Limb (tissue), 2 donors: ENCODE measurements at regions not wholly inside any gene's neighbourhood (a gene's known extent, or its start where the extent isn't known, plus 50 kb on each side); places are given as distances from the start of the nearest gene placed in this dataset.
A peak's percentile ranks its signal among the peaks of the same experiment; 100 is the strongest.
"Not testable (repeated sequence)": the region's sequence is repeated elsewhere in the genome, so short reads cannot be mapped to it uniquely, and the experiment has no call there.

Source experiments
- DNase-seq, 2 donors: peaks; one replicate each; pipeline ENCODE4 v3.0.0-alpha.2; 2016; ENCODE audit errors: extremely low spot score in 2 of 2

DNA sequence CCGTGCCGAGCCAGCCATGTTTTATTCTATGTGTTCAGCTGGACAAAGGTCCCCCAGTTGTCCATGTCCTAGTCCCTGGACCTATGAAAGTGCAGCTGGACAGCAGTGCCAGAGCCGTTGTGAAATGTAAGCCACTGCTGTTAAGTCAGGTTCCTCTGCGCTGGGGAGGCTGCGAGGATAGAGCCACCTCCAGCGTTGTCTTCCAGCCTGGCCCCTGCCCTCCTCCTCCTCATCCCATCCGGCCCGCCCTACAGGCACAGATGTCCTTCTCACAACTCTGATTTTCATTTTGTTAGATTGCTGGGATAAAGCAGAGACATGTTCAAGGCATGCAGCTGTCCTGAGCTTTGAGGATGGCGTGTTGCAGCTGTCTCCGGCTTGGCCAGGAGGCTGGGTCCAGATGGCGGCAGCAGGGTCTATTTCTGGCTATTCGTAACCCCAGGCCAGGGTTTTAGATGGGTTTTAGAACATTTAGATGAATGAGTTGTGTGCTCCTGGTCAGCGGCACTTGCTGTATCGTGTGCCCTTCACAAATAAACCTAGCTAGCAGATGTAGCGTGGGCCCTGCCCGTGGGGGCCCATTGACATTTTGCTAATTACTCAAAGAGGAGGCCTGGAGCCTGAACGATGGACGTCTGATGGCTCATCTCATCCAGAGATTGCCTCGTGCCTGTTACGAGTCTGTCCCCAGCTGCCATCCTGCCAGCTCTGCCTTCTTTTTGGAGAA lies 185.7 kb downstream of the LAT start:
- DNase-seq: peak in 1 of 2 donors; percentile 56

DNA sequence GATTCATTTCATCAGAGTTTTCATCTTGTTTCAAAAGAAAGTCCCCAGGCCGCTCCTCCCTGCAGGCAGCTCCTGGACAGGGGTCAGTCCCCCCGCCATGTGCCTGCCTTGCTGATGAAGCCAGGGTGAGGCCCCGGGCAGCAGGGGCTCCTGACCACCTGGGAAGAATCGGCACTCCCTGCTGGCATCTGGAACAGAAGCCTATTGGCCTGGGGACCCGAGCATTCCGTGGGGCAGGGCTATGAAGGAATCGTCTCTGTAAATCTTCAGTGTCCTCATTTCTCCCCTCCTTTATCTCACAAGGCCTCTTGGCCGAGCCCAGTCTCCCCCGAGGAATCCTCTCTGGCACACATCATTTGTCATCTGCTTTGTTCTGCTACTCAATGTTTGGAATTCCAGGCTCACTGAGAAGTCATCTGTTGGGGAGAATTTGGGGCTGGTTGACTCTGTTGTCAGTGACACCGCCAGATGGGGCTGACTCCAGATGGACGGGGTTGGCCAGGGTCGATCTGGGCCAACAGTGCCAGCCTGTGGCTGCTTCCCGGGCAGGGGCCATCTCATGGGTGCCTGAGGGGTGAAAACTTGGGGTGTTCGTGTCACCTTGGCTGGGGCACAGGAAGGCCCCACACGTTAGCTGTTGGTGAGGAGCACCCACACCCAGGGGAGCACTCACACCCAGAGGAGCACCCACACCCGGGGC lies 184.6 kb downstream of the LAT start:
- DNase-seq: not testable (repeated sequence)

DNA sequence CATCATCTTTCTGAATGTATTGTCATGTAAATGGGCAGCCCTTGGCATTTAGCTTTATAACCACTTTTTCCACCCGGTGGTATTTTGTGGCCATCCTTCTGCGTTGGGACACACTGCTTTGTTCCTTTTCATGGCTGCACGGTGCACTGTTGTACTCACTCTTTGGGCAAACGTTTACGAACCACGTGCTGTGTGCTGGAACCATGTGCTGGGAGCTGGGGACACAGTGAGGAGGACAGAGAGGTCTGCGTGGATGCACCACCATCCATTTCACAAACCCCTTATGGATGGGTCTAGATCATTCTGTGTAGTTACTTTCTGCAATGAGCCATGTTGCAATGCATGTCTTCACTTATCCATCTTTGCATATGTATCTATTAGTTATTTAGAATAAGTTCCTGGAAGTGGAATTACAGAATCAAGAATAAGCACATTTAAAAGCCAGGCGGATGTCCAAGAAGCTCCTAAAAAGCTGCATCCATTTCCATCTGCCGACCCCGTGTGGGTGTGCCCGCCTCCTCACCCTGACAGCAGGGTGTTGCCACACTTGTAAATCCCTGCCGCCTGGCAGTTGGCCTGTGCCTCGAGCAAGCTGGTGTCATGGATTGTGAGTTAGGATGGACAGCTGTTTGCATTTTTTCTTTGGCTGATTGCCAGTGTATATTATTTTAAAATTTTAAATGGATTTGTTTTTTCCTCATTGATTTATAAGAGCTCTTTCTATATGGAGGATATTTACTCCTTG lies 183.8 kb downstream of the LAT start:
- DNase-seq: not testable (repeated sequence)

DNA sequence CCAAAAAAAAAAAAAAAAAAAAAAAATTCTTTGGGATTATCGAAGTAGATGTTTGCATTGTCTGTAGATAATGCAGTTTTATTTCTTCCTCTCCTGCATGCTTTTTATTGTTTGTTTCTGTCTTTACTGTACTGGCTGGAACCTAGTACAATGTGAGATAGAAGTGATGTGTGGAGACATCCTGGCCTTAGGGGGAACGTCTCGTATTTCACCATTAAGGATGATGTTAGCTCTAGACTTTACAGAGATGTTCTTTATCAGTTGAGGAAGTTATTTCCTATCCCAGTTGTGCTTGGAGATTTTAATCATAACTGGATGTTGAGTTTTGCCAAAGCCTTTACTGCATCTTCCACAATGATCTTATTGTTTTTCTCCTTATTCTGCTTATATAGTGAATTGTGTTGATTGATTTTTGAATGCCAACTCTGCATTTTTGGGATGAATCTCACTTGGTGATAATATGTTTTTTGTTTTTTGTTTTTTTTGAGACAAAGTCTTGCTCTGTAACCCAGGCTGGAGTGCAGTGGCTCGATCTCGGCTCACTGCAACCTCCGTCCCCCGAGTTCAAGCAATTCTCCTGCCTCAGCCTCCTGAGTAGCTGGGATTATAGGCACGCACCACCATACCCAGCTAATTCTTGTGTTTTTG lies 179.7 kb downstream of the LAT start:
- not testable (repeated sequence) for DNase-seq

DNA sequence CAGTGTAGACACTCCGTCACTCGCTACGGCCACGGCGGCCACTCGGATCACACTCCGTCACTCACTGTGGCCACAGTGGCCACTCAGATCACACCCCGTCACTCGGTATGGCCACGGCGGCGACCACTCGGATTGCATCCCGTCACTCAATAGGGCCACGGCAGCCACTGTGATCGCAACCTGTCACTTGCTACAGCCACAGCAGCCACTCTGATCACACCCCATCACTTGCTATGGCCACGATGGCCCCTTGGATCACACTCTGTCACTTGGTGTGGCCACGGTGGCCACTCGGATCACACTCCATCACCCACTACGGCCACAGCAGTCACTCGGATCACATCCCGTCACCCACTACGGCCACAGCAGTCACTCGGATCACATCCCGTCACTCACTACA lies 175.3 kb downstream of the LAT start:
- DNase-seq: not testable (repeated sequence)

DNA sequence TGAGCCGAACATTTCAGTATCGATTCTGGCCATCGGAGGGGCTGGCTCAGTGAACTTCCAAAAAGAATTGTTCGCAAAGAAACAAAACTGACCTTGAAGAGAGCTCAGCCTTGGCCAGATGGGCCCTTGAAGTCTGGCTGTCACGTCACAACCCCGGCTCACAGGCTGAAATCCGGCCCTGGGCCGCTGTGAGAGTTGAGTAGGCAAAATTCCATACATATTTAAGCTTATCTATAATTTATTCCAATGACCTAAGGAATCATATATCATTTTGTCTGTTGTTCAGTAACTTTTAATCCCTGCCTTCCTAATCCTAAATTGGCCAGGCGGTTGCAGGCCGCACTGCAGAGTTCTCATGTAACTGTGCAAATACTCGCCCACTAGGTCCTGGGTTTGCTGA lies 174.8 kb downstream of the LAT start:
- not testable (repeated sequence) for DNase-seq

DNA sequence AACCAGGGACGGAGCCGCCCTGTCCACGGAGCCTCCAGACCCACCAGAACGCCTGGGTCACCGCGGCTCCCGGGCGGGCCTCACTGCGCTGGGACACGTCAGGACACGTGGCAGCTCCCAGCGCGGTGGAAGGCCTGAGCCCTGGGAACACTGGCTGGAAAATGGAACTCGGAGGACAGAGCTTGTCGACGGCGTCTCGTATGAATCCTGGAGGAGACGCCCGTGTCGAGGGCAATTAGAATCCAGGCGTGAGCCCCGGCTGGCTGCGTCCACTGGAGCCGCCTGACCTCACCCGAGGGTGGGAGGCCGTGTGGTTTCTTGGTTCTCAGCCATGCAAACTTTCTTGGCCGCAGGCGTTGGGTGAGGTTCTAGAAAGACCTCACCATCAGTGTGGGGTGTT lies 173.9 kb downstream of the LAT start:
- DNase-seq: no peak

DNA sequence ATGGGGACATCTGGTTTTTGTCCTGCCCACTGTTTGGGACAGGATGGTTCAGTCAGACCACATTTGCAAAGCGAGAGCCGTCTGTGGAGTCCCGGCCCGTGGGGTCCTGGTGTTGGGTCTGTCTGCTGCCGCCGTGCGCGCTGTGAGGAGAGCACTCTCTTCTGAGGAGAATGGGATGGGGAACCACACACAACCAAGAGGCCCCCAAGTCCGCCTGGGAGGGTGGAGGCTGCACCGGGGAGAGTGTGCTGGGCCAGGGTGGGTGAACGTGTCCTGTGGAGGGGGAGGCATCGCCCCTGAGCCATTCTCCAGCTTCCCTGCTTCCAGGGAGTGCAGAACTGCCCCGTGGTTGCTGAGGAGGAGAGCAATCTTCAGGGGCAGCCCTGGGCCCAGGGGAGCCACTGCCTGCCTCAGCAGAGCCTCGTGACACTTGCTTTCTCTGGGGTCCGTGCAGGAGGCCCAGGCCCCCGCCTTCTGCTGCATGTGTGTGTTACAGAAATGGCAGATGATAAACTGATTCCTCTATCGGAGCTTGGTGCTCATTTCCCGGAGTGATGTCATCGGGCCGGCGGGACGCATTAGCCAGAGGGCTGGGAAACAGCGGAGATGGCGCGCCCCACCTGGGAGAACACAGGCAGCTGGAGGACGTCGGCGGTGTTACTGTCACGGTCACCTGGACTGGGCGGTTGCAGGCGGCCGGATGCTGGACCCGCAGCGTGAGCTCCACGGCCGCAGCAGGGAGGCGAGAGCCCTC lies 173.4 kb downstream of the LAT start:
- not testable (repeated sequence) for DNase-seq

DNA sequence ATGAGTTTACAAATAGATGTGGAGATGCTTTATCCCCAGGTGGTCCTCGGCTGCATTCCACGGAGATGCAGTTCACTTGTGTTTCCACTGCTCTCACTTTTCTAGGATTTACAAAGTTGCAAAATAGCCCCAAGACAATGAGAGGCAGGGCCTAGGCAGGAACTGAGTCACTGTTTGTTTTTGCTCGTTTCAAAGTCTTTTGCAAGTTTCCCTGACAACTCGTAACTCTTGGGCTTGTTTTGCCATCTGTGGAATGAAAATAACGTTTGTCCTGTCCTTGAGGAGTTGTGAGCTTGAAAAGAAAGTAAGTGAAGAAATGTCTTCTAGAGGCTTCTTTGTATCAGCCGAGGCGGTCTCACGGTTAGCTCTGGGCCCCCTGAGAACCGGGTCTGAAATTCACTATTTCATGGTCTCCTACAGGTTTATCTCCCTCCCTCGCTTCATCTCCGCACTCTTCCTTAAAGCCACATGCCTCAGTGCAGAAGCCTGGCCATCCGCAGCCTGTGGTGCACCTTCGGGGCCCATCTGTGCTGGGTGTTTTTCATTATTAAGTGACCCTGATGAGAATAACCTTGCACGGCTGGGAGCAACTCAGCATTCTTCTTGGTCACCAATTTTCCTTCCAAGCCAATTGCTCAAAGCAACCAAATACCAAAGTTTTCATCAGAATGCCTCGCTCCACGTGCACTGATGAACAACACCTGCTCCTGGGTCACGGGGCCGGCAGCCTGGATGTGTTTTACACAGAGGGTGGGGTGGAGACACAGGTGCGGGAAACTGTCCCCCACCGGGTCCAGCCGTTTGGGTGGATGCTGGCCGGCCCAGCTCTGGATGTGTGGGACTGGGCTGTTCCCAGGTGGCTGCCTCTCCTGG lies 172.4 kb downstream of the LAT start:
- DNase-seq: peak in 1 of 2 donors; percentile 60

DNA sequence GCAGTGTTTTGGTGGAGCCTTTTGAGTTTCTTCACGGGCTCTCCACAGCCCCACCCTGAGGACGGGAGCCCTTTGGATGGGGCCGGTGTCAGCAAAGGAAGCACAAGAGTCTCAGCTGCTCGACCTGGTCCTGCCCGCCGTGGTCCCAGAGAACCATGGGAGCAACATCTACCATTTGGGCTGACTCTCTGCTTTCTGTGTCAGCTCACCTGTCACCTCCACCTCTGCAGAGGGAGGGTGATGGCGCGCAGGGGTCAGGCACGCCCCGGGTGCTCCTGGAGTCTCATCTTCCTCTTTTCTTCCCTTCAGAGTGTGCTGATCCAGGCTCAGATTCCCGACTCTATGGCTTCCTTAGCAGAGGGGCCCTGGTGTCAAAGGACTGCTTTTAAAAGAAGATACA lies 171.7 kb downstream of the LAT start:
- no peak for DNase-seq

DNA sequence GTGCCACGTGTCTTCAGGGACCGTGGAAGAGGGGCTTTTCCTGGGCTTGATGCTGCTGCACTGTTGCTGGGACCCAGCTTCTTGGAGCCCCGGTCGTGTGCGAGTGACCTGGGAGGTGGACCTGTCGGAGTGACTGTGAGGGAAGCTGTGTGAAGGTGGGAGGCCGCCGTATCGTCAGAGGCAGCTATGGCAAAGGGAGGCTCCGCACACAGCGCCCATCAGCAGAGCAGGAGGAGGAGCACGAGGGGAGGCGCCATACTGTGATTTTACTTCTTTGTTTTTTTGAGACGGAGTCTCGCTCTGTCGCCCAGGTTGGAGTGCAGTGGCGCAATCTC lies 171.0 kb downstream of the LAT start:
- DNase-seq: not testable (repeated sequence)

DNA sequence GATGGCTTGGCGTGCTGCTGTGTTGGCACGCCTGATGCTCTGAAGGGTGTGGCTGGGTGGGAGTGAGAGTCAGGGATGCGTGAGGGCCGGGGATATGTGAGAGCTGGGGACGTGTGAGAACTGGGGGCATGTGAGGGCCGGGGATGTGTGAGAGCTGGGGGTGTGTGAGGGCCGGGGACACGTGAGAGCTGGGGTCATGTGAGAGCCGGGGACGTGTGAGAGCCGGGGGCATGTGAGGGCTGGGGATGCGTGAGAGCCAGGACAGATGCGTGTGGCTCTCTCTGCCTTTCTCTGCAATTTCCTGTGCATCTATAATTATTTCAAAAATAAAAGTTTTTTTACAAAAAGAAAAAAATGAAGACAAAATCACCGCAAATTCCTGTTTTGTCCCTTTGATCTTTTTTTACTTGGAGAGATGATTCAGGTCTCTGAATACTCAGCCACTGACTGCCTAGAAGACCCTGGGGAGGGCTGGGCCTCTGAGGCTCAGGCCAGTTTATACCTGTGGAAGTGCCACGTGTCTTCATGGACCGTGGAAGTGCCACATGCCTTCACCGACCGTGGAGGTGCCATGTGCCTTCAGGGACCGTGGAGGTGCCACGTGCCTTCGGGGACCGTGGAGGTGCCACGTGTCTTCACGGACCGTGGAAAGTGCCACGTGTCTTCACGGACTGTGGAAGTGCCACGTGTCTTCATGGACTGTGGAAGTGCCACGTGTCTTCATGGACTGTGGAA lies 170.4 kb downstream of the LAT start:
- not testable (repeated sequence) for DNase-seq

DNA sequence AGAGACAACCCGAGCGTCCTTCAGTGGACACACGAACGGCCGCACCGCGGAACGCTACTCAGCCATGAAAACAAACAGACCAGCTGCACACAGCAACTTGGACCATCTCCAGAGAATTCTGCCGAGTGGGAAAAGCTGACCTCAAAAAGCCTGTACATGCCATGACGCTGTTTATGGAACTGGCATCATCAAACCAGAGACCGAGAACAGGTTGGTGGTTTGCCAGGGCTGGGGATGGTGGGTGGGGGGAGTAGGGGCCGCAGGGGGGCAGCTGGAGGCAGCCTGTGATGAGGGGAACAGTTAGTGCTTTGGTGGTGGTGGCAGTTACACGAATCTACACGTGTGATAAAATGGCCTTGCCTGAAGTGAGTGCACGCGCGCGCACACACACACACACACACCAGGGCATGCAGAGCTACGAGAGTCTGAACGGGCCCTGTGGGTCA lies 169.8 kb downstream of the LAT start:
- no peak for DNase-seq

DNA sequence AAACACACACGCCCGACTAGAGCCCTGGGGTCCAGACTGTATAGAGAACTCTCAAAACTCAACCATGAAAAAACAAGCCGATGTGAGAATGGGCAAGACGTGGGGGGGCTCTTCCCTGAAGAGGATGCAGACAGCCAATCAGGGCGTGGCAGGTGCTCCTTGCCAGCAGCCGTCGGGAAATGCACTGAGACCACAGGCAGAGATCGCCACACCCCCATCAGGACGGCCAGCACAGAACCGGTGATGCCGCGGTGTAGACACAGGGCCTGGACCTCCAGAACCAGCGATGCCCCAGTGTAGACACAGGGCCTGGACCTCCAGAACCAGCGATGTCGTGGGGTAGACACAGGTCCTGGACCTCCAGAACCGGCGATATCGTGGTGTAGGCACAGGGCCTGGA lies 169.2 kb downstream of the LAT start:
- no peak for DNase-seq

DNA sequence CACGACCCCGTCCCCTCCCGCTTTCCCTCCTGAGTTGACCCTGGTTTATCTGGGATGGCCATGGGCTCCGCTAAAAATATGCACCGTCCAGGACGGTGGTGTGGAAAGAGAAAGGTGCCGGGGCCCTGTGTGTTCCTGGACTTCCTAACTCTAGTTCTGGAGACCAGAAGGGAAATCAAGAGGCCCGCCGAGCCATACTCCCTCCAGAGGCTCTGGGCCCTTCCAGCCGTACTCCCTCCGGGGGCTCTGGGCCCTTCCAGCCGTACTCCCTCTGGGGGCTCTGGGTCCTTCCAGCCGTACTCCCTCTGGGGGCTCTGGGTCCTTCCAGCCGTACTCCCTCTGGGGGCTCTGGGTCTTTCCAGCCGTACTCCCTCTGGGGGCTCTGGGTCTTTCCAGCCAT lies 168.5 kb downstream of the LAT start:
- DNase-seq: not testable (repeated sequence)

DNA sequence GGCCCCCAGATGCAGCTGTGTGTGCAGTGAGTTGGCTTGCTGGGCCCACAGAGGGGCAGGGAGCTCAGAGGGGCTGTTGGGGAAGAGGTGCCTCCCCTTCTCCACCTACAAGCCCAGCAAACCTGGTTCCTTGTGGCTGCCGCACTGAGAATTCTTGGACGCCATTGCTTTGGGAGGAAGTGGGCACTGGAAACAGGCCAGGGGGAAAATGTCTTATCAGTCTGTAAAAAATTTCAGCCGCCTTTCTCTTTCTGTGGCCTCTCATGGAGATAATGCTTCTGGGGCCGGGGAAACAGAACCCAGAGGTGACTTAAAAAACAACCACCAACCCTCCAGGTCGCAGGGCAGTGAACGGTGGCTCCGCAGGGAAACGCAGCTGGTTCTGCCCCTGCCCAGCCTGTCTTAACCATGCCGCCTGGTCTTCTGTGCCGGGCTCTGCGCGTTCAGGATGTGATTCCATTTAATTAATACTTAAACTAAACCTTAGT lies 167.7 kb downstream of the LAT start:
- not testable (repeated sequence) for DNase-seq

DNA sequence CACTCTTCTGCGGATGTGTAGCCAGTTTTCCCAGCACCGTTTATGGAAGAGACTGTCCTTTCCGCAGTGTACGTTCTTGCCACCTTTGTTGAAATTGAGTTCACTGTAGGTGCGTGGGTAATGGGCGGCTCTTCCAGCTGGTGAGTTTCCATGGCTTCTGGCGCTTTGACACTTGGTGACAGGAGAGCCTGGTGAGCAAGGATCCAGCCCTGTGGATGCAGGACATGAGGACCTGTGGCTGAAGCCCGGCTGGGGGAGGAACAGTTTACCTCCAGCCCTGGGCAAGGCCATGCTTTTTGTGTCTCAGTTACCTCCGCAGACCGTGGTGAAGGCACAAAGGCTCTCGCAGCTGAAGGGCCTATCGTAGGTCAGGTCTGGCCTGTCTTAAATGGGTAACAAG lies 166.5 kb downstream of the LAT start:
- DNase-seq: no peak

DNA sequence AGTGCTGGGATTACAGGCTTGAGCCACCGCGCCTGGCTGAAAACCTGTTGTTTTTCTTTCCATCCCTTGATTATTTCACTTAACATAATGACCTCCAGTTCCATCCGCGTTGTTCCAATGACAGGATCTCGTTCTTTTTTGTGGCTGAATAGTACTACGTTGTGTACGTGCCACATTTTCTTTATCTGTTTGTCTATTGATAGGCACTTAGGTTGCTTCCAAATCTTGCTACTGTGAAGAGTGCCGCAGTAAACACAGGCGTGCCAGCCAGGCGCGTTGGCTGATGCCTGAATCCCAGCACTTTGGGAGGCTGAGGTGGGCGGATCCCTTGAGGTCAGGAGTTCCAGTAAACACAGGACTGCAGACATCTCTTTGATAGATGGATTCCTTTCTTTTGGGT lies 165.1 kb downstream of the LAT start:
- DNase-seq: not testable (repeated sequence)

DNA sequence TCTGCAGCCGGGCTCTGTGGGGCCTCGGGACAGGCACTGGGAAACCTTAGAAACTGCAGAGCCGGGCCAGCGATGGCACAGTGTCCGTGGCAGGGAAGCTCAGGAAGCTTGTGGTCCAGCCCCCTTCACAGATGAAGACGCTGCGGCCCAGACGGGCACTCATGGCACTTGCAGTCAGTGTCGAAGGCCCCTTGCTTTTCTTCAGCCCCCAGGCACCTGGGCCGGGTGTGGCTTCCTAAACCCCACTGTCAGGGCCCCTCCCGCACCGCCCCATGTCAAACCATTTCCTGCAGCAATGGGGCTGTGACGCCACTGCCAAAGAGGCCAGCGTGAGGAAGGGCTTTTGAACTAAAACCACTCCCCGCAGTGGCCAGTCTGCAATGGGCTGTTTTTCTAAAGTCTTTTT lies 164.0 kb downstream of the LAT start:
- no peak for DNase-seq
